NCI-H2081 (cell line): ENCODE measurements at regions not wholly inside any gene's neighbourhood (a gene's known extent, or its start where the extent isn't known, plus 50 kb on each side); places are given as distances from the start of the nearest gene placed in this dataset.

Experiments used
- DNase-seq, 2 experiments: peaks; one replicate each; lab custom pipeline; 2025; lab: John Stamatoyannopoulos, UW

DNA sequence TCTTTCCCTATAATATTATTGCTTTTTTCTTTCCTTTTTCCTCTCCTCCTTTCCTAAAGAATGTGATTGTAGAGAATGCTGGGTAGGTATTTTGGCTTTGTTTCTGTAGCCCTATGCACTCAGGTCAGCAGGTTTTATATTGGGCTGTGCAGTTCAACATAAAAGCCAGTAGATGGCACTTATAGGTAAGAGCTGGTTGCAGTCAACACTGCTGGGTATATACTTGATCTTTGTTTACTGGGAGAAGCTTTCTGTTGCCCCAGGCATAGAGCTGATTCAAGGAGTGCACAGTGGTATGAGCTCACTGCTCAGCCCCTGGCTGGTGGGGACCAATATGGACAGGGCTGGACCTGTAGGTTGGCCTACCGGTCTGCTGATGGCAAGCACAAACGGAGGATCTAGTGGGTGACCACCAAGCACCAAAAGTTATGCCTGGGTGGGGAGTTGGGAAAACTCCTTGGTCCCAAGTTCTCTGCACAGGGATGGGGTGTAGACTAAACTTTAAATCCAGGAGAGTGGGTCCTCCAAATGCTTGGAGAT lies 378.9 kb downstream of the PMP22 start:
- no peak for DNase-seq

DNA sequence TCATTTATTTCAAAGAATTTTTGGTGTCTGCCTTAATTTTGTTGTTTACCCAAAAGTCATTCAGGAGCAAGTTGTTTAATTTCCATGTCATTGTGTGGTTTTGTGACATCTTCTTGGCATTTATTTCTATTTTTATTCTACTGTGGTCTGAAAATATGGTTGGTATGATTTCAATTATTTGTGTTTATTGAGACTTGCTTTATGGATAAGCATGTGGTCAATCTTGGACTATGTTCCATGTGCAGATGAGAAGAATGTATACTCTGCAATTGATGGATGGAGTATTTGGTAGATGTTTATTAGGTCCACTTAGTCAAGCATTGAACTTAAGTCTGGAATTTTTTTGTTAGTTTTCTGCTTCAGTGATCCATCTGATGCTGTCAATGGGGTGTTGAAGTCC lies 383.0 kb downstream of the PMP22 start:
- no peak for DNase-seq

DNA sequence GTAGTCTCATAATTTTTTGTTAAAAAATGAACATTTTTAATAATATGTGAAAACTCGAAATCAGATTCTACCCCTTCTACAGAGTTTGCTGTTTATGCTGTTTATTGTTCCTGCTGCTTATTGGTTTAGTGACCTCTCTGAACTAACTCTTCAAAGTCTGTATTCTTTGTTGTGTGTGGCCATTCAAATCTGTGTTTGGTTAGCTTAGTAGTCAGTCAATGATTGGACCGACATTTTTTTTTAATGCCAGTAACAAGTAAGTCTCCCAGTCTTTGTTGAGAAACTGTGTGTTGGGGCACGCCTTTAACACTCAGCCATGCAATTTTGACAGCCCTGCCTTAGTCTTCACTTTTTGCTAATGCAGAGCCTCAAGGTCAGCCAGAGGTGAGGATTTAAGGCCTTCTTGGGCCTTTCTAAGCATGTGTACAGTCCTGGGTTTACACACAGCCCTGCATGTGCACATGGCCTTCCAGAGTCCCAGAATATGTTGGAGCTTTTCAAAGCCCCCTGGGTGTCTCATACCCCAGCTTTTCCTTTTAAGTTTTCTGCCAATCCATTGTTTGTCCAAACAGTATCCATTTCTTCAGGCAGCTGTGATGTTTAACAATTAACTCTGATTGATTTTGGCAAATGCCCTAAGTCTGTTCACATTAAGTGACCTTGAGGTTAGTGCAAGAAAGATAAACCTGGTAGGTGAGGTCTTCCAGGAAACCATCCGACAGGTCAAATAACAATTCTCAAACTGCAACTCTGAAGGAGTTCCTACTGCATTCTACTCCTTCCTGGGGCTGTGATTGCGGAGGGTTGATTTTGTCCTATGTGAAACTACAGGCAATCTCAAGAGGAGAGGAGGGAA lies 389.3 kb downstream of the PMP22 start:
- DNase-seq: no peak

DNA sequence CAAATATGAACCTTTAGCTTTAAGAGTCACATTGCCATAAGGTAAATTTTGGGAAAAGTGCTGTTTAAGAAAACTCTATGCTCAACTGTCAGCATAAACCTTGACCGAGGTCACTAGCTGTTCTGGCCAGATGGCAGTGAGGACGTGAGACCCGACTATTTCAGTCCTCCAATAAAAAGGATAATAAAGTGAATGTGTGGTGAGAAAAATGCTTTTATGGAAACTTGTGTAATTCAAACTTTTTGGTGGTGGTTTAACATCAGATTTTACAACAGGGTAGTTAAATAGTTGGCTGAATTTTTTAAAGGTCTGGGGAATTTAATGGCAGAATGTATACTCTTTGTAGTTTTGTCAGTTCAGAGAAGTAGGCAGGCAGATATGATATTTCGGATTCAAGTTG lies 391.1 kb downstream of the PMP22 start:
- no peak for DNase-seq

DNA sequence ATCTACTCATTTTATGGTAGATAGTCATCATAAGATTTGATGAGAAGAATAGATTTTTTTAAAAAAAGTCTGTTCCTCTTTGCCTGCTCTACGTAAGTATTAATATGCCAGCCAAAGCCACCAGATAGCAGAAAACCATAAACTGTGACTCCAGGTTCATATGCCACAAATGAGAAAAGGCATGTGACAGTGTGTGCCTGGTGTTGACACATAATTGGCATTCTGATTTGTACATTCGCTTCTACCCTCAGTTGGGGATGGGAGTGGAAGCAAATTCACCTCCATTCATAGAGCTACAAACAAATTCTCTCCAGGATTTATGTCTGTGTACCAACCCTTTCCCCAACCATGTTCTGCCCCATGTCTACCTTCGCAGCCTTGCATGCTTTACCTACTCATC lies 391.6 kb downstream of the PMP22 start:
- no peak for DNase-seq

DNA sequence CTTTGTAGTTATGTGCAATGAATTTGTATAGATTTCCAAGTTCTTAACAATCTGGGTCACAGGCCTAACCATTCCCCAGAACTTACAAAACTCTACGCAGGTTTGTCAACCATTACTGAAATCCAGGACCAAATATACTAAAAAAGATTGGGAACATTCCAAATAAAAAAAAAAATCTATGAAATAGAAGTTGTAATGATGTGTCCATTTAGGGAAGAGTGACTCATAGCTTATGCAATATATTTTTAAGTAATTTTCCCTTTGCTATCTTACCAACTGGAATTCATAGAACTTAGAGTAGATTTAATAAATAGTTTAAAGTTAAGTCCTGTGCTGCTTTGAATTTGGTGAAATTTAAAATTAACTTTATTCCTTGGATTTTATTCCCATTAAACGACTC lies 393.2 kb downstream of the PMP22 start:
- DNase-seq: no peak

DNA sequence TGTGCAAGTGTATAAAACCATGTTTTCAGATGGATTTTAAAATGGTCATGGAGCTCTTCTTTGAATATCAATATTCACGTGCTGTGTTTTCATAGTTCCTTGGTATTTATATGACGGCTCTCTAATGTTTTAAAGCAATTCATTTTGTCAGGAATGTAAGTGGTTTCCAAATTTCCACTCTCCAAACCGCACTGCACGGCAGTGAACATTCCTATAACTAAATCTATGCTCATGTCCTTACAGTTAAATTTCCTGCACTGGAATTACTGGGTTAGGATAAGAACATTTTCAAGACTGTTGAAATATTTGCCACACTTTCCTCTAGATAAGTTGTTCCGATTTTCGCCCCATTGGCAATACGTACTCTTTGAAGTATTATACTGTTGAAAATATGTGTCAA lies 398.9 kb downstream of the PMP22 start:
- no peak for DNase-seq

DNA sequence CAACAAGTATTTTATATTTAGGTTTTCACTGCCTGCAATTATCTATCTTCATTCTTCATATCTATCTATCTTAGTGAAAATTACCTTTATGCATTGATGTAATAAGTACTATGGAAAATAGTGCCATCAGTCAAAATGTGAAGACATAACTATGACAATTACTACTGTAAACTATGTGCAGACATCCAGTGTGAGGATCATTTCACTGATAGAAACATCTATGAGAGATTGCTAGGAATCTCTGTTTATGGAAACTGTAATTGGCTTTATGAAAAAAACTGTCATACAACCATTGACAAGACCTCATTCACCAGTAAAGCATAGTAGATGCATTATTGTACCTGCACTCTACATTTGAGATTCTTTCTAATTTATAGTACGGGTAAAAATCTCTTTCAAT lies 401.0 kb downstream of the PMP22 start:
- DNase-seq: no peak

DNA sequence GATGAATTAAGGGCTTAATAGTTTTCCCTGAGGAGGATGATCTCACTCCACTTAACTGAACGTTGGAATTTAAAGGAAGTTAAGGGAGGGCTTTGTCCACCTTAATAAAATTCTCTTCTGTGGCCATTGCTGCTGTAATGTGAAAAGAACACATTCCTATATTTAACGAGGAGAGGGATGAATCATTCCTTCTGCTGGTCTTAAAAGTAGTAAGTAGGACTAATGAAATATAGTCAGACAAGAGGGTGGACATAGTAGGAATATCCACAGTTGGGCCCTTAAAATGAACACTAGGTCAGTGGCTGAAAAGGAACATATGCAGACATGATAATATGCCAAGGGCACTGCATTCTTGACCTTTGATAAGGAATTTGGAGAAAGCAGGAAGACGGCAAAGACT lies 405.6 kb downstream of the PMP22 start:
- no peak for DNase-seq

DNA sequence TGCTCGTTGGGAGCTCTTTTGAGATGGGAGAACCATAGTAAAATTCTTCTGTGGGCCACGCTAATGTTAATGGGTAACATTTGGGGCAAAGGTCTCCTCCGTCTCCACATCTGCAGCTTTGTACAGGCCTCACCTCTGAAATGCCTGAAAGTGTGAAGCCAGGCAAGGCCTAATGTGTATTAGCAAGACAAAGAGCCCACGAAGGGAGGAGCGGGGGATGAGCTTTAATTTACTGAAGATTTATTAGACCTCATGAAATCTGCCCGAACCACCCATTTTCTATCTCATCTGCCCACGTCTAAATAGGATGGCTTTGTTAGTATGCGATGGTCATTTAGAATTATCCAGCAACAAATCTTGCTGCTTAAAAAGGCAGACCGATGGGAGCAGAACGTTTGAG lies 408.9 kb downstream of the PMP22 start:
- no peak for DNase-seq

DNA sequence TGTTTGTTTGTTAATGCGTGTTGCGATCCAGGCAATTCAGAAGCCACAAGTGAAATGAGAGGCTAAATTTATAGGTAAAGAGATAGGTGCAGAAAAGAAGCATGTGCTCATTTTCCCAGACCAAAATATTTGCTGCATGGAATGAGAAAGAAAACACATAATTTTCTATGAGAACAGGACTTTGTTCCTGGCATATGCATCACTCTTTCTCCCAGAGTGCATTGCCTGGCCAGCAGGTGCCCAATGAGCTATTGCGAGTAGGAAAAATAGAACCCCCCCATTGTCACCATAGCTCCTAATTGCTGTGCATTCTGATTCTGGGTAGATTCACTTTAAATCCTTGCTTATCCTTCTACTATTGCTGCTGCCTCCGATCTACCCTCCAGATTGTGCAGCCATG lies 410.4 kb downstream of the PMP22 start:
- DNase-seq: no peak

DNA sequence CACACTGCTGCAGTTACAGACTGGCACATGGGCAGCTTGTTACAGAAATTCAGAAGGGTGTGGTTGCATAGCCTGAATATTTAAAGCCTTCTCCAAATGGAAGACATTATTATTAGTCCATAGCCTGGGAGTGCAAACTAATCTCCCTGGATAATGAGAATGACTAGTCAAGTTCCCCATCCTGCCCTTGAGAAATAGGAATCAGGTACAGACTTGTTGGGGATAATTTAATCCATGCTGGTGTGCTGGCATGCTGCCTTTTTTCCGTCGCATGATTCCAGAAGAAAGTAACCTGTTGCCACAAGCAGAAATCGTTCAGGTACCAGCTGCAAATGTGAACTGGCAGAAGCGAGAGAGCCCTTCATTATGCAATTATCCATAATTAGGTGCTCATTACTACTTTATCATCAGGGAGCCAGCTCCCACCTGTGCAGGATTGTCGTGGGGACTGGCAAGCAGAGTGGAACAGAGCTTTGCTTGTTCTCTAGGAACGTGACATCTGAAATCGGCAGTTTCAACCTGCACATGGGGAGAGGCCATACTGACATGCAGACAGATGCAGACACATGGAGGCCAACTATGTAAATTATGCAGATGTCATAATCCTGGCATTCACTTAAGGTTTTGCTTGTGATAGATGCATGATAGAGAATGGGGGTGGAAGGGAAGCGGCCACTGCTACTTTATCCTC lies 419.4 kb downstream of the PMP22 start:
- DNase-seq: no peak

DNA sequence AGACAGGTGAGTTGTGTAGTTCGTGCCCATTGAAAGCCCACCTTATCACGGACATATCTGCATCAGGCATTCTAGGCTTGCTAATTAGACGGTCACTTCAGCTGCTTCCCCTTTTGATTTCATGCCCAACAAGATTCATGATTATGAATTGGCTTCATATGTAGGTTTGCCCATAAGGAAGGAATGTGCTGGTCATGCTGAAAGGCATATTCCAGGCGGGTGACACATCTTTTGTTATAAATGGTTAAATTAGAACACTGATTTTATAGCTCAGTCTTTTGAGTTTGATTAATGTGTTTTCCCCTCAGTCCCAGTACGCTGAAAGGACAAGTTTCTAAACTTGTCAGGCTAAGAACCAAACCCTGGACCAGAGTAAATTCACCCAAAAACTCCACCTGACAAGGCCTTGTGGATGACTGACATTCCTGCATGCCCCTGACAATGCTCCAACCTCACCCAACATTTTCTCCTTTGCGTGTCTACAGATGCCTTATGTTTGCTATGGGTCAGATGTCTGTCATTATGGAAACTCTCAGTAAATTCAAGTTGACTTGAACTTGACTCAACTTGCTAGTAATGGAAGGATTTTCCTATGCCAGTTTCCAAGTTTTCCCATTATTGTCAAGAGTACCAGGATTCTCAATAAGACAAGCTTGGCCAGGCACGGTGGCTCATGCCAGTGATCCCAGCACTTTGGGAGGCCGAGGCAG lies 421.9 kb downstream of the PMP22 start:
- no peak for DNase-seq

DNA sequence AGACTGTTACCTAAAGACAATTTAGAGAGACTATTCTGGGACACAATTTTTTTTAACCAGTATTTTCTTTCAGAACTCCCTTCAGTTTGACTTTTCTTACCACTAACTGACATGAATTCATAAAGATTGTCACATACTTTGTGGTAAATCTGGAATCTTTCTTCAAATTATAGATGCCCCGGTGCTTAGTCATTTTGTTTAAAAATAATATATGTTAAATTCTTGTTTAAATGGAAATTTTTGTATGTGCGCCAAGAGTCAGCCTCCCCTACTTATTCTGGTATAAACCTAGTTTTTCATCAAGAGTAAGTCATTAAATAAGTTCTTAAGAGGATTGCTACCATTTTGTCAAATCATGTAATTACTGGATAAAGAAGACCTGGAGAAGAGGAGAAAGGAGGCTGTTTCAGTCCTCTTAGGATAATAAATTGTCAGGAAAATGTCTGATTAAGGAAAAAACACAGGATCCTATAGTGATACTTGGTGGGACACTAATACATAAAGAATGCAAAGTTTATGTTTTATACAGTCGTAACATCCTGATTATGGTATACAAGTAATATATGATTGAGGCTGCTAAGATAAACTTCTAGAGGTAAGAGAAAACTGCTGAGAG lies 424.4 kb downstream of the PMP22 start:
- DNase-seq: no peak

DNA sequence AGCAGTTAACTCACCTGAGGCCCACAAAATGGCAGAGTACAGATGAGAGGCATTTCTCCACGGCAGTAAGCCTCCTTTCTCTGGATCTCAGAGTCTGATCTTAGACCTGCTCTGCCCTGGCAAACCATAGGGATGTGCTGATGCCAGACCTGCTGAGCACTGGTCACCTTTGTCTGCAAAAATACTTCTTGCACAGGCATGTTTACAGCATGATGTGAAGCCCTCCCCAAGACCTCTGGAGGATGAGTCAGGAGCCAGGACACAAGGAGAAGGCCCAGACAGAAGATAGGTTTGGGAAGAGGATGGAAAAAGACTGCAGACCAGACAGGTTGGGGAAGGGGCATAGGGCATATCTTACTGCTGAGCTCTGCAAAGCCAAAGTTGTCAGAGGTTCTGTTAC lies 426.6 kb downstream of the PMP22 start:
- DNase-seq: no peak

DNA sequence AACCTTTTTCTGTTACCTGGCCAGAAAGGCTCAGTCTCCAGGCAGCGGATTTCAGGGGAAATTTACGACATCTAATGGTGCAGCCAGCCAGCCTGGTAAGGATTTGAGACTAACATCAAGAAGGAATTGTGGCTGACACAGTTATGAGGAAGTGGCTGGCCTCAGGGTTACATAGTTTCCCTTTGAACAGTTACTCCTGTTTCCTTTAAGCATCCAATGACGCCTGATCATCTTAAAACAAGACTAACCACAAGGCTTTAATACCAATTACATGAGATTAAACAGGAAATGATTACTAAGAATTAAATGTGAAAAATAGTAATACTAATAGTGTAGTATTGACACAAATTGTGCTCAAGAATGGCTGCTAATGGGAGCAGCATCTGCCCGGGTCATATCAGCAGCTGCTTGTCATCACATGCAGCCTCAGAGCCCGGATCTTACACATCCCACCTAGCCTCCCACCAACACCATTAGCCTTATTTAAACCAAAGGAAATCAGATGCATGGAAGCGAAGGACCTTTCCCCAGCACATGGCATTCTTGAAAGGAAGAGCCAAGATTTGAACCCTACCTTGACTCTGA lies 431.8 kb downstream of the PMP22 start:
- DNase-seq: no peak

DNA sequence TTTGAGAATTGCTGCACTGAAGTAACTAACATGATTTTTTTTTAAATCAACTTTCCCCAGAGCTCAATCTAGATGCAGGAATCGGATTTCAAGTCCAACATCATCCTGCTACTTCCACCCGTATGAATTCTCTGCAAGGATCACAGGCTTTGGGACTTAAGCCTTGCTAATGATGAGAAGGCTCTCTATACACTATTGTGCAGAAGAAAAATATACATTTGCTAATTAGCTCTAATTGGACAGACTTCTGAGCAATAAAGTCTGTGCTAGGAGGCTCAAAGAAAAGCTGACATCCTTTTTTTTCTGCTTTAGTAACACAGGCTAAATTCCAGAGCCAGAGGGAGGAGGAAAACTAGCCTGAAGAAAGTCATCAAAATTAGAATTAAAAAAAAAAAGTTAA lies 433.6 kb downstream of the PMP22 start:
- DNase-seq: no peak

DNA sequence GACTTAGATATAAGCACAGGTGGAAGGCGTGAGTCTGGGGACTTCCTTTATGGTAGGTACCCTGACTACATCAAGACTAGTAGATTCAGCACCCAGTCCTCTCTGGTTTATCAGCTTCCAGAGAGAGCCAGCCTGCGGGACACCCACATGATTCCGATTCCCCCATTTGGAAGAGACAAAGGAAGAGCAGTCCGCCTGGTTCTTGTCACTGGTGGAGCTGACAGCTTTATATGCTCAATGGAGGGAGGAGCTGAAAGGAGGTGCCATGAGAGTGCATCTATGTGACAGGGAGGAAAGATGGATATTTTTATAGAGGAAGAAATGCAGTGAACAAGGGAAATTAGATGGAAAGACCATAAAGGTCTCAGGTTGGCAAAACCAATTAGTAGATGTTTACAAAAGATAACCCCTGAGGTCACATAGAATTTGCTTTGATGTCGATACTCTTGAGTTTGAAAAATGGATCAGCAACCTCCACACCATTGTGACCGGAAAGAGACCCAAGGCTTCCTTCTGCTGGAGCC lies 437.7 kb downstream of the PMP22 start:
- DNase-seq: no peak

DNA sequence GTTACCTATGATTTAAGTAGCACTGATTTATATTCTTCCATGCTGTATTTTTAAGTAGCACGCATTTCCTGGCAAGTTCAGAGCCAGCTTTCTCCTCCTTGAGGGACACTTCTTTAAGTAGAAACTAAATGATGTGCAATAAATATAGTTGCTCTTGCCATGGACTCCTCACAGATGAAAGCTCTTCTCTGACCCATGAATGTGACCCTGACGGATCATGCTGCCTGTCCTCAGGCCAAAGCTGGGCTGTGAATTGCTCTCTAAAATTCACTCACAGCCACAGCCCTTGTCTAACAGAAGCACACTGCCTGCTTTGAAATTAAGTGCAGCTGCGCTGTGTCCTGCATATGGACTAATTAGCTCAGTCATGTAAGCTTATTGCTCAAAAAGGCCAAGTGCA lies 438.8 kb downstream of the PMP22 start:
- no peak for DNase-seq

DNA sequence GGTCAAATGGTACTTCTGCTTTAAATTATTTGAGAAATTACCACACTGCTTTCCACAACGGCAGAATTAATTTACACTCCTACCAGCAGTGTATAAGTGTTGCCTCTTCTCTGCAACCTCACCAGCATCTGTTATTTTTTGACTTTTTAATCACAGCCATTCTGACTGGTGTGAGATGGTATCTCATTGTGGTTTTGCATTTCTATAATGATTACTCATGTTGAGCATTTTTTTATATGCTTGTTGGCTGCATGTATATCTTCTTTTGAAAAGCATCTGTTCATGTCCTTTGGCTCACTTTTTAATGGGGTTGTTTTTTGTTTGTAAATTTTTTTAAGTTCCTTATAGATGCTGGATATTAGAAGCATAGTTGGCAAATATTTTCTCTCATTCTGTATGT lies 446.7 kb downstream of the PMP22 start:
- no peak for DNase-seq

DNA sequence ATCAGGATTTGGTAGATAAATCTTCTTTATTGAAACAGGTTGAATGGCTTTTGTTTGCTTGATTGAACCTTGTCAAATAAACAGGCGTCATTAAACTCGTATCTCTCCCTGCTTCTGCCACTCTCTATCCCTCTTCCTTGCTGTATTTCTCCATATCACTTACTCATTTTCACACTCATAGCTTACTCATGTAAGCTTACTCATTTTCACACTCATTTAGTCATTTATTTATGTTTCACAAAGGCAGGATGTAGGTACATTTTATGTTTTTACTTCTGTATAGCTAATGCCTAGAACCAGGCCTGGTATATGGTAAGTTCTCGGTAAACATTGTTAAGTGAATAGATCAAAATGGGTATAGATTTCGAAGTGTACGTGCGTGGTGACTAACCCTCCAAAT lies 450.0 kb downstream of the PMP22 start:
- no peak for DNase-seq
